Upper lobe of right lung (tissue), 1 donor: ENCODE measurements at regions not wholly inside any gene's neighbourhood (a gene's known extent, or its start where the extent isn't known, plus 50 kb on each side); places are given as distances from the start of the nearest gene placed in this dataset.
"Not testable (repeated sequence)": the region's sequence is repeated elsewhere in the genome, so short reads cannot be mapped to it uniquely, and the experiment has no call there.

Experiments
- ATAC-seq: fragments of 200-7000 bp; cut with Tn5 transposase; one replicate; pipeline ENCODE4 v1.9.1; 2020; ENCODE audit warnings: mild to moderate bottlenecking, moderate library complexity
- DNase-seq: peaks from one replicate; pipeline ENCODE4 v3.0.0-alpha.2; 2020
- H3K27ac ChIP-seq: fragments of 200-600 bp; one replicate; pipeline ENCODE4 v1.8.0; 2022
- H3K27me3 ChIP-seq: fragments of 200-600 bp; one replicate; pipeline ENCODE4 v1.8.0; 2022; ENCODE audit warnings: mild to moderate bottlenecking
- H3K36me3 ChIP-seq: fragments of 200-600 bp; one replicate; pipeline ENCODE4 v1.8.0; 2022
- H3K4me1 ChIP-seq: fragments of 200-600 bp; one replicate; pipeline ENCODE4 v1.8.0; 2022
- H3K4me3 ChIP-seq: fragments of 200-600 bp; one replicate; pipeline ENCODE4 v1.8.0; 2022; ENCODE audit warnings: mild to moderate bottlenecking
- H3K9me3 ChIP-seq: fragments of 200-600 bp; one replicate; pipeline ENCODE4 v1.8.0; 2022
- CTCF ChIP-seq: fragments of 200-600 bp; IDR thresholded peaks from one replicate; pipeline ENCODE4 v1.8.0; 2022; ENCODE audit warnings: antibody characterized with exemption
- intact Hi-C: fragments of 100-400 bp; cut with DNase I; formaldehyde crosslinking; loops from one replicate; pipeline ENCODE4 v1.11.0; 2022
- donor health status: DM: no; HTN: yes; CAD: no; lungs with severe emphysema.

GRCh38 chr5:63794979-63795378 lies 167.3 kb downstream of the HTR1A start:
- Histone ChIP-seq H3K4me3 (no peak overlapping the region), H3K9me3 (peaks cover 4% of the 10 kb centered on the region), H3K27me3 (no peaks in the 10 kb centered on the region), H3K4me1 (no peaks in the 10 kb centered on the region), H3K36me3 (no peaks in the 10 kb centered on the region), H3K27ac (no peak overlapping the region)
- DNase-seq (no peak), ATAC-seq (no peak)
- intact Hi-C loops, result no loop called here
- no peak for TF ChIP-seq CTCF

- Histone ChIP-seq H3K4me3 (no peak overlapping the region), H3K36me3 (no peaks in the 10 kb centered on the region), H3K4me1 (no peaks in the 10 kb centered on the region), H3K9me3 (peaks cover 4% of the 10 kb centered on the region), H3K27ac (no peak overlapping the region), H3K27me3 (no peaks in the 10 kb centered on the region)
- no peak for ATAC-seq
- TF ChIP-seq CTCF, result no peak
- no peak for DNase-seq
- intact Hi-C loops, result no loop called here
Observed at GRCh38 chr5:63794296-63794695, 167.9 kb downstream of the HTR1A start.

- intact Hi-C loops, result no loop called here
- Histone ChIP-seq H3K36me3 (no peaks in the 10 kb centered on the region), H3K27ac (no peak overlapping the region), H3K4me1 (no peaks in the 10 kb centered on the region), H3K4me3 (no peak overlapping the region), H3K27me3 (no peaks in the 10 kb centered on the region), H3K9me3 (no peaks in the 10 kb centered on the region)
- no peak for TF ChIP-seq CTCF
- ATAC-seq, result no peak
- no peak for DNase-seq
Observed at GRCh38 chr5:63774939-63775338, 187.3 kb downstream of the HTR1A start.

GRCh38 chr5:63768221-63768620 lies 194.0 kb downstream of the HTR1A start:
- Histone ChIP-seq H3K36me3 (no peaks in the 10 kb centered on the region), H3K27ac (no peak overlapping the region), H3K4me1 (no peaks in the 10 kb centered on the region), H3K4me3 (no peak overlapping the region), H3K9me3 (no peaks in the 10 kb centered on the region), H3K27me3 (no peaks in the 10 kb centered on the region)
- intact Hi-C loops, result no loop called here
- no peak for ATAC-seq
- no peak for DNase-seq
- TF ChIP-seq CTCF, result no peak

- H3K4me1 ChIP-seq, result no peaks in the 10 kb centered on the region
- TF ChIP-seq CTCF, result no peak
- ATAC-seq (no peak), DNase-seq (no peak)
- H3K9me3 ChIP-seq, result no peaks in the 10 kb centered on the region
- no peak overlapping the region for H3K27ac ChIP-seq
- no peak overlapping the region for H3K4me3 ChIP-seq
- intact Hi-C loops, result no loop called here
- no peaks in the 10 kb centered on the region for H3K27me3 ChIP-seq
- H3K36me3 ChIP-seq, result no peaks in the 10 kb centered on the region
Observed at GRCh38 chr5:63760965-63761364, 201.3 kb downstream of the HTR1A start.

GRCh38 chr5:63743096-63743798 lies 219.0 kb downstream of the HTR1A start:
- ATAC-seq (no peak), DNase-seq (no peak)
- Histone ChIP-seq H3K27ac (no peak overlapping the region), H3K9me3 (no peaks in the 10 kb centered on the region), H3K36me3 (no peaks in the 10 kb centered on the region), H3K4me3 (no peak overlapping the region), H3K27me3 (no peaks in the 10 kb centered on the region), H3K4me1 (no peaks in the 10 kb centered on the region)
- intact Hi-C loops, result no loop called here
- no peak for TF ChIP-seq CTCF

GRCh38 chr5:63732880-63733279 lies 229.4 kb downstream of the HTR1A start:
- H3K27ac ChIP-seq, ATAC-seq, H3K36me3 ChIP-seq, H3K9me3 ChIP-seq, intact Hi-C loops, H3K4me1 ChIP-seq, H3K27me3 ChIP-seq, DNase-seq, H3K4me3 ChIP-seq: not testable (repeated sequence)
